ENCODE measurements at regions not wholly inside any gene's neighbourhood (a gene's known extent, or its start where the extent isn't known, plus 50 kb on each side); places are given as distances from the start of the nearest gene placed in this dataset.

- no peak for TF ChIP-seq CTCF (IDR thresholded peaks at IDR 0.05)
- no peak for TF ChIP-seq POLR2A (IDR thresholded peaks at IDR 0.05)
Measured at GRCh38 chr5:60510663-60511062, 189.3 kb downstream of the DEPDC1B start.

All from transverse colon (tissue), 3 donors.